Stimulated activated CD4-positive, alpha-beta T cell treated with anti-CD3 and anti-CD28 coated beads, Interleukin-4, amount 100 ng/mL, for 24 hours (primary cell): ENCODE measurements at regions not wholly inside any gene's neighbourhood (a gene's known extent, or its start where the extent isn't known, plus 50 kb on each side); places are given as distances from the start of the nearest gene placed in this dataset.

Source experiments
- DNase-seq: peaks from one replicate; pipeline ENCODE4 v3.0.0-alpha.2; 2020

GRCh38 chr13:106118996-106119395 is 416.5 kb downstream of the EFNB2 start:
- no peak for DNase-seq

GRCh38 chr13:106118050-106118449 is 417.4 kb downstream of the EFNB2 start:
- no peak for DNase-seq

GRCh38 chr13:106117640-106118039 is 417.8 kb downstream of the EFNB2 start:
- DNase-seq, result no peak

GRCh38 chr13:106117035-106117434 is 418.4 kb downstream of the EFNB2 start:
- DNase-seq, result no peak

- DNase-seq, result no peak
These were observed 420.4 kb downstream of the EFNB2 start for GRCh38 chr13:106115081-106115480.

GRCh38 chr13:106113796-106114195 is 421.7 kb downstream of the EFNB2 start:
- DNase-seq, result no peak

- no peak for DNase-seq
These were observed 423.3 kb downstream of the EFNB2 start for GRCh38 chr13:106112191-106112590.

GRCh38 chr13:106110241-106110855 is 425.1 kb downstream of the EFNB2 start:
- DNase-seq, result no peak

GRCh38 chr13:106109391-106109791 is 426.1 kb downstream of the EFNB2 start:
- DNase-seq, result no peak

GRCh38 chr13:106108346-106108745 is 427.1 kb downstream of the EFNB2 start:
- no peak for DNase-seq

- DNase-seq, result no peak
These were observed 428.4 kb downstream of the EFNB2 start for GRCh38 chr13:106107061-106107460.

- no peak for DNase-seq
These were observed 430.3 kb downstream of the EFNB2 start for GRCh38 chr13:106105153-106105552.

- DNase-seq, result no peak
These were observed 431.1 kb downstream of the EFNB2 start for GRCh38 chr13:106104281-106104901.

GRCh38 chr13:106103779-106104178 is 431.7 kb downstream of the EFNB2 start:
- no peak for DNase-seq

- DNase-seq, result no peak
These were observed 432.7 kb downstream of the EFNB2 start for GRCh38 chr13:106102786-106103185.

- DNase-seq, result no peak
These were observed 434.3 kb downstream of the EFNB2 start for GRCh38 chr13:106101201-106101600.

- no peak for DNase-seq
These were observed 435.1 kb downstream of the EFNB2 start for GRCh38 chr13:106100171-106100919.

GRCh38 chr13:106099765-106100164 is 435.7 kb downstream of the EFNB2 start:
- DNase-seq, result no peak

- DNase-seq, result no peak
These were observed 436.7 kb downstream of the EFNB2 start for GRCh38 chr13:106098778-106099177.

- DNase-seq, result no peak
These were observed 438.8 kb downstream of the EFNB2 start for GRCh38 chr13:106096661-106097092.

- no peak for DNase-seq
These were observed 439.5 kb downstream of the EFNB2 start for GRCh38 chr13:106095919-106096318.

GRCh38 chr13:106095406-106095805 is 440.1 kb downstream of the EFNB2 start:
- DNase-seq, result no peak

GRCh38 chr13:106090001-106090400 is 445.5 kb downstream of the EFNB2 start:
- no peak for DNase-seq
